ENCODE measurements at regions not wholly inside any gene's neighbourhood (a gene's known extent, or its start where the extent isn't known, plus 50 kb on each side); places are given as distances from the start of the nearest gene placed in this dataset.

- ChIA-PET POLR2A (no interaction called here), CTCF (interaction anchor here (0.7 to 1.6 kb wide), 2 partner anchors 17 to 221 kb away, joined by 3 to 4 read pairs; no protein-coding TSS in a partner anchor)
- H3K4me3 ChIP-seq (ENCODE audit: low read depth, low read length): no peak overlapping the region
Observed at GRCh38 chr9:7273575-7273974, 515.8 kb downstream of the KDM4C start.

GRCh38 chr9:7266911-7267595 lies 509.3 kb downstream of the KDM4C start:
- Histone ChIP-seq H3K9me3 (ENCODE audit: control insufficient read depth, insufficient read depth, low read depth, low read length) (no peaks in the 10 kb centered on the region), H3K4me1 (ENCODE audit: control insufficient read depth, insufficient read depth, low read length) (peaks cover 4% of the 10 kb centered on the region; the same call in 1 of the 2 replicates), H3K36me3 (ENCODE audit: control insufficient read depth in 2 of 2, insufficient read depth in 1 of 2, low read length in 2 of 2) (no peaks in the 10 kb centered on the region), H3K27ac (ENCODE audit: extremely low read depth, low read depth, low read length) (peak overlapping the region; percentile 53), H3K4me3 (ENCODE audit: low read depth, low read length) (no peak overlapping the region)
- CTCF ChIA-PET: interaction anchor here (0.6 kb wide), 1 partner anchor 100 kb away, joined by 3 read pairs; no protein-coding TSS in a partner anchor
- POLR2A ChIA-PET: interaction anchor here (0.7 kb wide), 1 partner anchor 135 kb away, joined by 3 read pairs; no protein-coding TSS in a partner anchor
- no peak for TF ChIP-seq ZNF473 (tag by site-specific recombination; IDR thresholded peaks at IDR 0.05)
- peak; percentile 51; the same call in 1 of the 2 replicates for TF ChIP-seq ZBTB44 (tag by site-specific recombination; IDR thresholded peaks at IDR 0.05)
- peak; percentile 76 for TF ChIP-seq ZNF18 (tag by site-specific recombination; IDR thresholded peaks at IDR 0.05)
- no peak for TF ChIP-seq ZNF184 (tag by site-specific recombination; IDR thresholded peaks at IDR 0.05)
- 0 out of 2 replicates have a peak, but pooled peaks have one; percentile 46 for TF ChIP-seq ZNF423 (tag by site-specific recombination; IDR thresholded peaks at IDR 0.05)

More at GRCh38 chr9:7273575-7273974, 515.8 kb downstream of the KDM4C start:
- TF ChIP-seq ATF2 (tag by site-specific recombination; IDR thresholded peaks at IDR 0.05; ENCODE audit: low read depth) (no peak), ZNF354C (tag by site-specific recombination; IDR thresholded peaks at IDR 0.05; ENCODE audit: borderline replicate concordance, low read depth) (no peak), ZNF473 (tag by site-specific recombination; IDR thresholded peaks at IDR 0.05) (no peak), ZBTB26 (tag by site-specific recombination; optimal IDR thresholded peaks at IDR 0.05) (no peak), ZNF514 (tag by site-specific recombination; IDR thresholded peaks at IDR 0.05) (no peak), ZNF785 (tag by site-specific recombination; IDR thresholded peaks at IDR 0.05) (no peak), ZNF37A (tag by site-specific recombination; IDR thresholded peaks at IDR 0.05) (no peak), ZNF202 (tag by site-specific recombination; IDR thresholded peaks at IDR 0.05; ENCODE audit: borderline replicate concordance) (no peak), BCL11A (tag by site-specific recombination; IDR thresholded peaks at IDR 0.05; ENCODE audit: low read depth) (no peak), ZNF214 (tag by site-specific recombination; IDR thresholded peaks at IDR 0.05; ENCODE audit: borderline replicate concordance) (no peak), ZNF426 (tag by site-specific recombination; IDR thresholded peaks at IDR 0.05) (no peak), ZNF362 (tag by site-specific recombination; IDR thresholded peaks at IDR 0.05) (no peak), ZNF843 (tag by site-specific recombination; IDR thresholded peaks at IDR 0.05) (no peak), ZNF433 (tag by site-specific recombination; IDR thresholded peaks at IDR 0.05; ENCODE audit: low read depth) (no peak), TCF7L2 (IDR thresholded peaks at IDR 0.05; ENCODE audit: borderline replicate concordance, low read depth, low read length) (no peak), ZBTB21 (tag by site-specific recombination; IDR thresholded peaks at IDR 0.05) (no peak), ZNF311 (tag by site-specific recombination; IDR thresholded peaks at IDR 0.05; ENCODE audit: borderline replicate concordance) (no peak), ZNF623 (tag by site-specific recombination; IDR thresholded peaks at IDR 0.05) (no peak), ZBTB6 (tag by site-specific recombination; IDR thresholded peaks at IDR 0.05) (no peak), ZNF704 (tag by site-specific recombination; IDR thresholded peaks at IDR 0.05) (no peak)
- Histone ChIP-seq H3K36me3 (ENCODE audit: control insufficient read depth in 2 of 2, insufficient read depth in 1 of 2, low read length in 2 of 2) (no peaks in the 10 kb centered on the region), H3K9me3 (ENCODE audit: control insufficient read depth, insufficient read depth, low read depth, low read length) (no peaks in the 10 kb centered on the region), H3K4me1 (ENCODE audit: control insufficient read depth, insufficient read depth, low read length) (no peaks in the 10 kb centered on the region), H3K27ac (ENCODE audit: extremely low read depth, low read depth, low read length) (no peak overlapping the region)

Measured in HEK293 (cell line).